ENCODE measurements at regions not wholly inside any gene's neighbourhood (a gene's known extent, or its start where the extent isn't known, plus 50 kb on each side); places are given as distances from the start of the nearest gene placed in this dataset.

DNA sequence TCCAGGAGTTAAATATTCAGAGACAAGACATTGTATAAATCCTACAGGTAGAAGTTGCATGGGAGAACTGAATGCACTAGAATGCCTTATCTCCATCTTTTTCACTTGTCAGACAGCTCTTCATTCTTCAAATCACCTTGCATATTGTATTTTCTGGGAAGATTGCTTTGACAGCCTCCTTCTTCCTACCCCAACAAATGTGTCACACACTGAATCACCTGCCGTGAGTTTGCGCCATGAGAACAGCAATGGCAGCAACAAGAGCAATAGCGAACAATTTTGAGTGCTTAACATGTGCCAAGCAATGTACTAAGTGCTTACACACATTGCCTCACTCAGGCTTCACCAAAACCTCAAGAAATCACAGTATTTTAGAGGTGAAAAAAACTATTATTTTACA lies 161.3 kb upstream of the REG3G start:
- no peak for DNase-seq
- no peak overlapping the region for H3K27ac Mint-ChIP-seq
- TF ChIP-seq, protein P1, sequence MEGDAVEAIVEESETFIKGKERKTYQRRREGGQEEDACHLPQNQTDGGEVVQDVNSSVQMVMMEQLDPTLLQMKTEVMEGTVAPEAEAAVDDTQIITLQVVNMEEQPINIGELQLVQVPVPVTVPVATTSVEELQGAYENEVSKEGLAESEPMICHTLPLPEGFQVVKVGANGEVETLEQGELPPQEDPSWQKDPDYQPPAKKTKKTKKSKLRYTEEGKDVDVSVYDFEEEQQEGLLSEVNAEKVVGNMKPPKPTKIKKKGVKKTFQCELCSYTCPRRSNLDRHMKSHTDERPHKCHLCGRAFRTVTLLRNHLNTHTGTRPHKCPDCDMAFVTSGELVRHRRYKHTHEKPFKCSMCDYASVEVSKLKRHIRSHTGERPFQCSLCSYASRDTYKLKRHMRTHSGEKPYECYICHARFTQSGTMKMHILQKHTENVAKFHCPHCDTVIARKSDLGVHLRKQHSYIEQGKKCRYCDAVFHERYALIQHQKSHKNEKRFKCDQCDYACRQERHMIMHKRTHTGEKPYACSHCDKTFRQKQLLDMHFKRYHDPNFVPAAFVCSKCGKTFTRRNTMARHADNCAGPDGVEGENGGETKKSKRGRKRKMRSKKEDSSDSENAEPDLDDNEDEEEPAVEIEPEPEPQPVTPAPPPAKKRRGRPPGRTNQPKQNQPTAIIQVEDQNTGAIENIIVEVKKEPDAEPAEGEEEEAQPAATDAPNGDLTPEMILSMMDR (conservative IDR thresholded peaks at IDR 0.05) = no peak
- Histone ChIP-seq H4K8ac (replicated peaks; ENCODE audit: insufficient read length, low read depth, low read length) (no peak overlapping the region), H3K79me1 (ENCODE audit: insufficient read depth, low read depth, low read length, poor library complexity, severe bottlenecking) (no peaks in the 10 kb centered on the region), H3K27ac (ENCODE audit: insufficient read length, low read depth, low read length) (no peak overlapping the region), H4K20me1 (ENCODE audit: control insufficient read depth, insufficient read depth, insufficient read length) (no peaks in the 10 kb centered on the region), H3K23ac (ENCODE audit: insufficient read length, low read depth, low read length) (no peak overlapping the region), H3K4me2 (ENCODE audit: insufficient read depth, insufficient read length, low read length) (no peak overlapping the region), H3K27me3 (ENCODE audit: insufficient read depth, low read length) (no peaks in the 10 kb centered on the region), H3K9me3 (ENCODE audit: control insufficient read depth, low read depth, low read length) (no peaks in the 10 kb centered on the region), H2BK20ac (ENCODE audit: low read depth, low read length, poor library complexity, severe bottlenecking) (no peak overlapping the region), H2AFZ (ENCODE audit: low read length) (no peak overlapping the region), H2AK5ac (ENCODE audit: insufficient read length, low read length) (no peak overlapping the region), H4K91ac (ENCODE audit: insufficient read length, low read depth, low read length) (no peak overlapping the region), H3T11ph (ENCODE audit: low read length) (no peak overlapping the region), H2BK15ac (ENCODE audit: low read depth, low read length) (no peak overlapping the region), H3K23me2 (ENCODE audit: insufficient read length, low read depth, low read length, poor library complexity, severe bottlenecking) (no peaks in the 10 kb centered on the region), H3K4ac (ENCODE audit: low read depth, low read length) (no peak overlapping the region), H3K56ac (ENCODE audit: insufficient read length, low read depth, low read length) (no peak overlapping the region), H3K9ac (ENCODE audit: extremely low read depth, insufficient read length, low read length) (no peak overlapping the region), H2BK120ac (ENCODE audit: low read depth, low read length, poor library complexity, severe bottlenecking) (no peak overlapping the region), H4K5ac (ENCODE audit: insufficient read length, low read depth, low read length) (no peak overlapping the region), H3K14ac (ENCODE audit: insufficient read depth, low read length) (no peak overlapping the region), H3K79me2 (ENCODE audit: insufficient read depth, low read length) (no peaks in the 10 kb centered on the region), H3K4me1 (ENCODE audit: insufficient read depth, low read length) (no peaks in the 10 kb centered on the region), H3K18ac (ENCODE audit: insufficient read length, low read depth, low read length) (no peak overlapping the region), H2BK5ac (ENCODE audit: insufficient read length, low read length) (no peak overlapping the region), H2BK12ac (ENCODE audit: insufficient read length, low read depth, low read length) (no peak overlapping the region)
- WGBS (ENCODE audit: extremely low coverage, insufficient read length, low lambda C conversion rate) = no CpG with 5 or more reads among the region's 3 CpGs
- H3K9me3 Mint-ChIP-seq = no peaks in the 10 kb centered on the region; a peak in 1 of 5 replicates
- peaks cover 0 to 8% of the 10 kb centered on the region in 2 experiments; a peak in 3 of 4 replicates for H3K4me1 Mint-ChIP-seq
- no peak overlapping the region for H3K4me3 Mint-ChIP-seq
- no peaks in the 10 kb centered on the region; a peak in 1 of 7 replicates for H3K36me3 Mint-ChIP-seq (ENCODE audit: insufficient read depth in 1 of 3, low read depth in 3 of 3)
- H3K27me3 Mint-ChIP-seq (ENCODE audit: low read depth) = no peaks in the 10 kb centered on the region

Data from H9 (cell line).